HCT116 (cell line): ENCODE measurements at regions not wholly inside any gene's neighbourhood (a gene's known extent, or its start where the extent isn't known, plus 50 kb on each side); places are given as distances from the start of the nearest gene placed in this dataset.

Source experiments
- ATAC-seq: fragments of 200-7000 bp; cut with Tn5 transposase; 2 replicates; pipeline ENCODE4 v1.9.1; 2020; ENCODE audit warnings: mild to moderate bottlenecking, moderate library complexity
- BruUV-seq: library from RNA; stranded (reverse); fragments of 400-500 nt; replicated peaks from 2 replicates; lab custom pipeline; 2021; lab: Mats Ljungman, UMichigan
- CTCF ChIA-PET: fragments of 300-600 bp; sonication (Branson Sonifier 250); formaldehyde crosslinking; loops from one replicate; lab custom pipeline; 2021; ENCODE audit warnings: antibody characterized with exemption; lab: Charles Lee
- POLR2A ChIA-PET: fragments of 300-600, 350-600 bp; sonication (Branson Sonifier 250); formaldehyde crosslinking; loops from one replicate; lab custom pipeline; 2021; ENCODE audit warnings: antibody characterized with exemption; lab: Charles Lee
- RAD21 ChIA-PET, 2 experiments: fragments of 300-600 bp; sonication (Branson Sonifier 250); formaldehyde crosslinking; loops; one replicate each; lab custom pipeline; 2023; ENCODE audit warnings: low total read pairs in 2 of 2; ENCODE audit not compliant: uncharacterized antibody in 2 of 2, unreplicated experiment in 2 of 2, low non-redundant PET in 1 of 2; lab: Charles Lee
- DNase-seq: peaks from one replicate; pipeline ENCODE4 v3.0.0-alpha.2; 2010; ENCODE audit warnings: low read depth, low spot score
- H2AFZ ChIP-seq: fragments of 200-600 bp; shearing (Covaris generic), sonication (generic); 2 replicates; pipeline ENCODE4 v1.6.1; 2017; ENCODE audit warnings: low read depth, mixed run types, mixed read lengths, antibody characterized with exemption, low read length; ENCODE audit not compliant: poor library complexity, severe bottlenecking
- H3K27ac ChIP-seq: 2 replicates; pipeline ENCODE4 v1.5.1; 2012; ENCODE audit warnings: low read depth, low read length
- H3K27me3 ChIP-seq: fragments of 200-600 bp; sonication (generic); 2 replicates; pipeline ENCODE4 v1.6.1; 2016; ENCODE audit warnings: mixed run types, low read length, mixed read lengths; ENCODE audit not compliant: insufficient read depth
- H3K36me3 ChIP-seq, 2 experiments: fragments of 200-500 bp in 1 of 2; fragments of 200-600 bp in 1 of 2; sonication (Bioruptor generic) in 1 of 2; sonication (generic) in 1 of 2; 2 replicates each; pipeline versions ENCODE4 v1.5.1 to v1.6.1; 2014 to 2016; ENCODE audit warnings: low read length in 2 of 2, inconsistent platforms in 1 of 2, mixed read lengths in 1 of 2, mixed run types in 1 of 2; ENCODE audit not compliant: insufficient read depth in 2 of 2, control insufficient read depth in 1 of 2
- H3K4me1 ChIP-seq, 2 experiments: fragments of 200-600 bp in 1 of 2; sonication (generic) in 1 of 2; 2 replicates each; pipeline versions ENCODE4 v1.5.1 to v1.6.1; 2012 to 2017; ENCODE audit warnings: low read length in 2 of 2, inconsistent platforms in 1 of 2, mild to moderate bottlenecking in 1 of 2, mixed read lengths in 1 of 2, mixed run types in 1 of 2, moderate library complexity in 1 of 2; ENCODE audit not compliant: insufficient read depth in 2 of 2, control insufficient read depth in 1 of 2
- H3K4me2 ChIP-seq: fragments of 200-600 bp; sonication (generic); 2 replicates; pipeline ENCODE4 v1.6.1; 2017; ENCODE audit warnings: mixed run types, low read length, mixed read lengths
- H3K4me3 ChIP-seq, 2 experiments: fragments of 200-600 bp in 1 of 2; sonication (generic) in 1 of 2; replicated peaks in 1 of 2; 2 replicates each; pipeline ENCODE4 v1.5.1; 2011 to 2016; ENCODE audit warnings: low read length in 2 of 2, control low read depth in 1 of 2, low read depth in 1 of 2, mild to moderate bottlenecking in 1 of 2, mixed read lengths in 1 of 2, mixed run types in 1 of 2
- H3K79me2 ChIP-seq: fragments of 200-600 bp; sonication (generic); 2 replicates; pipeline ENCODE4 v1.6.1; 2017; ENCODE audit warnings: mild to moderate bottlenecking, mixed run types, low read length, moderate library complexity, mixed read lengths; ENCODE audit not compliant: insufficient read depth
- H3K9ac ChIP-seq: fragments of 200-600 bp; sonication (generic); 2 replicates; pipeline ENCODE4 v1.6.1; 2016; ENCODE audit warnings: low read length, mixed read lengths
- H3K9me2 ChIP-seq: fragments of 200-600 bp; sonication (generic), shearing (Covaris generic); 2 replicates; pipeline ENCODE4 v1.6.1; 2017; ENCODE audit warnings: mixed run types, mild to moderate bottlenecking, moderate library complexity; ENCODE audit not compliant: insufficient read depth
- H3K9me3 ChIP-seq, 2 experiments: fragments of 200-500 bp in 1 of 2; fragments of 200-600 bp in 1 of 2; sonication (Bioruptor generic) in 1 of 2; sonication (generic) in 1 of 2; 2 replicates each; pipeline ENCODE4 v1.6.1; 2014 to 2017; ENCODE audit warnings: low read length in 2 of 2, mixed read lengths in 2 of 2, inconsistent platforms in 1 of 2, low read depth in 1 of 2, mild to moderate bottlenecking in 1 of 2, mixed run types in 1 of 2, moderate library complexity in 1 of 2; ENCODE audit not compliant: control insufficient read depth in 1 of 2, insufficient read depth in 1 of 2
- H4K20me1 ChIP-seq: fragments of 200-600 bp; sonication (generic), shearing (Covaris generic); 2 replicates; pipeline ENCODE4 v1.6.1; 2017; ENCODE audit warnings: mixed run types, mild to moderate bottlenecking, moderate library complexity; ENCODE audit not compliant: insufficient read depth
- CEBPB ChIP-seq: IDR thresholded peaks from 2 replicates; pipeline ENCODE4 v1.6.1; 2012; ENCODE audit warnings: low read depth
- EGR1 ChIP-seq: IDR thresholded peaks from 2 replicates; pipeline ENCODE4 v1.6.1; 2012; ENCODE audit warnings: low read depth
- ELF1 ChIP-seq: IDR thresholded peaks from 2 replicates; pipeline ENCODE4 v1.6.1; 2012; ENCODE audit warnings: low read depth, borderline replicate concordance
- EZH2phosphoT487 ChIP-seq: fragments of 200-600 bp; IDR thresholded peaks from 2 replicates; pipeline ENCODE4 v1.6.1; 2018; ENCODE audit warnings: antibody characterized with exemption, borderline replicate concordance
- JUND ChIP-seq: IDR thresholded peaks from 2 replicates; pipeline ENCODE4 v1.6.1; 2012
- POLR2A ChIP-seq: IDR thresholded peaks from 2 replicates; pipeline ENCODE4 v1.7.0; 2011; ENCODE audit warnings: borderline replicate concordance; ENCODE audit not compliant: insufficient read depth, insufficient read length; ENCODE audit errors: extremely low read depth
- POLR2AphosphoS5 ChIP-seq: IDR thresholded peaks from 2 replicates; pipeline ENCODE4 v1.6.1; 2011; ENCODE audit warnings: mild to moderate bottlenecking, low read depth, low read length, moderate library complexity
- RAD21 ChIP-seq: IDR thresholded peaks from 2 replicates; pipeline ENCODE4 v1.6.1; 2012; ENCODE audit warnings: low read depth, mild to moderate bottlenecking
- SRF ChIP-seq: IDR thresholded peaks from 2 replicates; pipeline ENCODE4 v1.6.1; 2012; ENCODE audit warnings: low read depth
- TCF7L2 ChIP-seq: IDR thresholded peaks from 2 replicates; pipeline ENCODE4 v1.7.0; 2011; ENCODE audit warnings: borderline replicate concordance, inconsistent platforms; ENCODE audit not compliant: insufficient read depth, insufficient read length; ENCODE audit errors: extremely low read depth
- YY1 ChIP-seq: IDR thresholded peaks from 2 replicates; pipeline ENCODE4 v1.6.1; 2011; ENCODE audit warnings: low read length, low read depth, moderate library complexity, mild to moderate bottlenecking; ENCODE audit not compliant: insufficient replicate concordance; ENCODE audit errors: extremely low read depth
- ZNF274 ChIP-seq: fragments of 200-500 bp; sonication (Bioruptor generic); IDR thresholded peaks from 2 replicates; pipeline ENCODE4 v1.6.1; 2014; ENCODE audit warnings: mild to moderate bottlenecking, low read depth, low read length, inconsistent platforms
- intact Hi-C: fragments of 100-400 bp; cut with micrococcal nuclease; formaldehyde crosslinking; loops from 2 replicates; pipeline ENCODE4 v1.10.0; 2022
- TF ChIP-seq, protein P1 (sequence below): IDR thresholded peaks from 2 replicates; pipeline ENCODE4 v1.6.1; 2012
- TF ChIP-seq, protein P2 (sequence below): IDR thresholded peaks from 2 replicates; pipeline ENCODE4 v1.6.1; 2012
- TF ChIP-seq, protein P3 (sequence below), 3 experiments: fragments of 200-600 bp in 1 of 3; sonication (generic) in 1 of 3; IDR thresholded peaks in 2 of 3; conservative IDR thresholded peaks in 1 of 3; 2 replicates each; pipeline ENCODE4 v1.5.1; 2012 to 2017; ENCODE audit warnings: low read depth in 2 of 3, low read length in 2 of 3, antibody characterized with exemption in 1 of 3, borderline replicate concordance in 1 of 3, control low read depth in 1 of 3, mild to moderate bottlenecking in 1 of 3, mixed read lengths in 1 of 3, mixed run types in 1 of 3, moderate library complexity in 1 of 3; ENCODE audit not compliant: insufficient read depth in 1 of 3

GRCh38 chr15:88736204-88736603 is 67.0 kb upstream of the ACAN start:
- Histone ChIP-seq H3K27ac (no peak overlapping the region), H3K36me3 (no peaks in the 10 kb centered on the region), H3K9me2 (no peaks in the 10 kb centered on the region), H2AFZ (no peak overlapping the region), H3K9ac (no peak overlapping the region), H3K79me2 (no peaks in the 10 kb centered on the region), H3K4me2 (no peak overlapping the region), H3K9me3 (no peaks in the 10 kb centered on the region), H3K27me3 (peaks cover 26% of the 10 kb centered on the region; the same call in 1 of the 2 replicates), H3K4me3 (no peak overlapping the region), H4K20me1 (no peaks in the 10 kb centered on the region), H3K4me1 (no peaks in the 10 kb centered on the region)
- TF ChIP-seq TCF7L2 = no peak
- no peak for TF ChIP-seq YY1
- TF ChIP-seq ZNF274 = no peak
- TF ChIP-seq JUND = no peak
- no peak for TF ChIP-seq POLR2A
- no peak for TF ChIP-seq RAD21
- no peak for TF ChIP-seq CEBPB
- TF ChIP-seq SRF = no peak
- TF ChIP-seq ELF1 = no peak
- no peak for TF ChIP-seq EGR1
- TF ChIP-seq POLR2AphosphoS5 = no peak
- TF ChIP-seq, protein P1, sequence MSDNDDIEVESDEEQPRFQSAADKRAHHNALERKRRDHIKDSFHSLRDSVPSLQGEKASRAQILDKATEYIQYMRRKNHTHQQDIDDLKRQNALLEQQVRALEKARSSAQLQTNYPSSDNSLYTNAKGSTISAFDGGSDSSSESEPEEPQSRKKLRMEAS = no peak
- no peak for TF ChIP-seq EZH2phosphoT487
- TF ChIP-seq, protein P2, sequence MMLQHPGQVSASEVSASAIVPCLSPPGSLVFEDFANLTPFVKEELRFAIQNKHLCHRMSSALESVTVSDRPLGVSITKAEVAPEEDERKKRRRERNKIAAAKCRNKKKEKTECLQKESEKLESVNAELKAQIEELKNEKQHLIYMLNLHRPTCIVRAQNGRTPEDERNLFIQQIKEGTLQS = no peak
- TF ChIP-seq, protein P3, sequence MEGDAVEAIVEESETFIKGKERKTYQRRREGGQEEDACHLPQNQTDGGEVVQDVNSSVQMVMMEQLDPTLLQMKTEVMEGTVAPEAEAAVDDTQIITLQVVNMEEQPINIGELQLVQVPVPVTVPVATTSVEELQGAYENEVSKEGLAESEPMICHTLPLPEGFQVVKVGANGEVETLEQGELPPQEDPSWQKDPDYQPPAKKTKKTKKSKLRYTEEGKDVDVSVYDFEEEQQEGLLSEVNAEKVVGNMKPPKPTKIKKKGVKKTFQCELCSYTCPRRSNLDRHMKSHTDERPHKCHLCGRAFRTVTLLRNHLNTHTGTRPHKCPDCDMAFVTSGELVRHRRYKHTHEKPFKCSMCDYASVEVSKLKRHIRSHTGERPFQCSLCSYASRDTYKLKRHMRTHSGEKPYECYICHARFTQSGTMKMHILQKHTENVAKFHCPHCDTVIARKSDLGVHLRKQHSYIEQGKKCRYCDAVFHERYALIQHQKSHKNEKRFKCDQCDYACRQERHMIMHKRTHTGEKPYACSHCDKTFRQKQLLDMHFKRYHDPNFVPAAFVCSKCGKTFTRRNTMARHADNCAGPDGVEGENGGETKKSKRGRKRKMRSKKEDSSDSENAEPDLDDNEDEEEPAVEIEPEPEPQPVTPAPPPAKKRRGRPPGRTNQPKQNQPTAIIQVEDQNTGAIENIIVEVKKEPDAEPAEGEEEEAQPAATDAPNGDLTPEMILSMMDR (IDR thresholded peaks at IDR 0.05 in 2 of 3, conservative IDR thresholded peaks at IDR 0.05 in 1 of 3; ENCODE audit: borderline replicate concordance in 1 of 3, insufficient read depth in 1 of 3, low read depth in 2 of 3, low read length in 2 of 3) = no peak
- ATAC-seq = no peak
- intact Hi-C loops = no loop called here
- ChIA-PET RAD21 (no interaction called here), CTCF (no interaction called here), POLR2A (no interaction called here)
- DNase-seq = no peak
- BruUV-seq = no TSS peak
